ENCODE measurements at regions not wholly inside any gene's neighbourhood (a gene's known extent, or its start where the extent isn't known, plus 50 kb on each side); places are given as distances from the start of the nearest gene placed in this dataset.

DNA sequence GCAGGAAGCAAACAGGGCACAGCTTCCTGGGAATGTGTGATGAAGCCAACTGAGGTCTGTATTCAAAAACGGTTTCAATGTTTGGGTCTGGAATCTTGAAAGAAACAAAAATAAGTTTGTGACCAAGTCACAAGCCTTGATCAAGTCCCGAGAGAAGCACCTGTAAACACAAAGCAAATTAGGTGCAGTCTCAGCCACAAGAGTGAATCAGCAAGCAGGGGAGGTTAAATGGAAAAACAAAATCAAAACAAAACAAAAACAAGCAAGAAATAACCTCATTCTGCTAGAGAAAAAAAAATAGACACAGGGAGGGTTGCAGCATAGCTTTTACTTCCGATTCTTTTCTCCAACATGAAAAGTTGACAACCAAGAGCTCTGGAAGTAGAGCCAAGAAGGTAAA lies 201.7 kb downstream of the CLIC5 start:
- no peak for TF ChIP-seq EZH2 (IDR thresholded peaks at IDR 0.05; ENCODE audit: low read depth)
- TF ChIP-seq, protein P1, sequence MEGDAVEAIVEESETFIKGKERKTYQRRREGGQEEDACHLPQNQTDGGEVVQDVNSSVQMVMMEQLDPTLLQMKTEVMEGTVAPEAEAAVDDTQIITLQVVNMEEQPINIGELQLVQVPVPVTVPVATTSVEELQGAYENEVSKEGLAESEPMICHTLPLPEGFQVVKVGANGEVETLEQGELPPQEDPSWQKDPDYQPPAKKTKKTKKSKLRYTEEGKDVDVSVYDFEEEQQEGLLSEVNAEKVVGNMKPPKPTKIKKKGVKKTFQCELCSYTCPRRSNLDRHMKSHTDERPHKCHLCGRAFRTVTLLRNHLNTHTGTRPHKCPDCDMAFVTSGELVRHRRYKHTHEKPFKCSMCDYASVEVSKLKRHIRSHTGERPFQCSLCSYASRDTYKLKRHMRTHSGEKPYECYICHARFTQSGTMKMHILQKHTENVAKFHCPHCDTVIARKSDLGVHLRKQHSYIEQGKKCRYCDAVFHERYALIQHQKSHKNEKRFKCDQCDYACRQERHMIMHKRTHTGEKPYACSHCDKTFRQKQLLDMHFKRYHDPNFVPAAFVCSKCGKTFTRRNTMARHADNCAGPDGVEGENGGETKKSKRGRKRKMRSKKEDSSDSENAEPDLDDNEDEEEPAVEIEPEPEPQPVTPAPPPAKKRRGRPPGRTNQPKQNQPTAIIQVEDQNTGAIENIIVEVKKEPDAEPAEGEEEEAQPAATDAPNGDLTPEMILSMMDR (conservative IDR thresholded peaks at IDR 0.05) = no peak

All from PC-9 (cell line).